ENCODE measurements at regions not wholly inside any gene's neighbourhood (a gene's known extent, or its start where the extent isn't known, plus 50 kb on each side); places are given as distances from the start of the nearest gene placed in this dataset.

DNA sequence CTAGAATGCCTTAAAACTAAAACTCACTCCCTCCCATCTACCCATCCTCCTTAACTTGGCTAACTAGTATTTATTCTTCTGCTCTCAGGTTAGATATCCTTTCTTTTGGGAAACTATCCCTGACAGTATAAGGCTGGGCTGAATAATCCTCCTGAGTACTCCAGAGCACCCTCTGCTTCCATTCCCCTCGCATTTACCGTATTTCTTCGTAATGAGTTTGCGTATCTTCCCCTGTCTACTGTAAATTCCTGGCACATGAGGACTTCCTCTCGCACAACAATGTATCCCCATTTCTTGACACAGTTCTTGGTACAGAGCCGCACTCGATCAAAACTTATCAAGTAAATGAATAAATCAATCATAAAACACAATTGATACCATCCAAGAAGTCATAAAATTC lies 82.9 kb upstream of the AKAP13 start:
- no peak overlapping the region for H3K4me3 Mint-ChIP-seq
- peaks cover 3% of the 10 kb centered on the region for H3K4me1 ChIP-seq (ENCODE audit: control insufficient read depth, insufficient read depth, low read length)
- ATAC-seq (no peak), DNase-seq (no peak)
- TF ChIP-seq, protein P1, sequence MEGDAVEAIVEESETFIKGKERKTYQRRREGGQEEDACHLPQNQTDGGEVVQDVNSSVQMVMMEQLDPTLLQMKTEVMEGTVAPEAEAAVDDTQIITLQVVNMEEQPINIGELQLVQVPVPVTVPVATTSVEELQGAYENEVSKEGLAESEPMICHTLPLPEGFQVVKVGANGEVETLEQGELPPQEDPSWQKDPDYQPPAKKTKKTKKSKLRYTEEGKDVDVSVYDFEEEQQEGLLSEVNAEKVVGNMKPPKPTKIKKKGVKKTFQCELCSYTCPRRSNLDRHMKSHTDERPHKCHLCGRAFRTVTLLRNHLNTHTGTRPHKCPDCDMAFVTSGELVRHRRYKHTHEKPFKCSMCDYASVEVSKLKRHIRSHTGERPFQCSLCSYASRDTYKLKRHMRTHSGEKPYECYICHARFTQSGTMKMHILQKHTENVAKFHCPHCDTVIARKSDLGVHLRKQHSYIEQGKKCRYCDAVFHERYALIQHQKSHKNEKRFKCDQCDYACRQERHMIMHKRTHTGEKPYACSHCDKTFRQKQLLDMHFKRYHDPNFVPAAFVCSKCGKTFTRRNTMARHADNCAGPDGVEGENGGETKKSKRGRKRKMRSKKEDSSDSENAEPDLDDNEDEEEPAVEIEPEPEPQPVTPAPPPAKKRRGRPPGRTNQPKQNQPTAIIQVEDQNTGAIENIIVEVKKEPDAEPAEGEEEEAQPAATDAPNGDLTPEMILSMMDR (IDR thresholded peaks at IDR 0.05), result no peak
- H3K27me3 Mint-ChIP-seq (ENCODE audit: low read depth in 2 of 2), result peaks cover 9% of the 10 kb centered on the region in 2 donors
- H3K4me3 ChIP-seq (ENCODE audit: low read length), result no peak overlapping the region
- no peaks in the 10 kb centered on the region for H3K27me3 ChIP-seq (ENCODE audit: control insufficient read depth, insufficient read depth, low read length)
- no peaks in the 10 kb centered on the region for H3K36me3 ChIP-seq (ENCODE audit: control insufficient read depth, insufficient read depth, low read length)
- H3K27ac Mint-ChIP-seq, result no peak overlapping the region
- H3K9me3 ChIP-seq (ENCODE audit: control insufficient read depth, insufficient read depth, low read length), result no peaks in the 10 kb centered on the region
- no peak overlapping the region for H3K27ac ChIP-seq (ENCODE audit: low read length)
- H3K9me3 Mint-ChIP-seq, result no peaks in the 10 kb centered on the region
- WGBS (ENCODE audit: insufficient coverage), result 94% methylated on average over 7 of the region's 7 CpGs
- peaks cover 10 to 15% of the 10 kb centered on the region in 2 donors for H3K4me1 Mint-ChIP-seq
- no peaks in the 10 kb centered on the region for H3K36me3 Mint-ChIP-seq
- intact Hi-C loops (cut with micrococcal nuclease), result no loop called here

DNA sequence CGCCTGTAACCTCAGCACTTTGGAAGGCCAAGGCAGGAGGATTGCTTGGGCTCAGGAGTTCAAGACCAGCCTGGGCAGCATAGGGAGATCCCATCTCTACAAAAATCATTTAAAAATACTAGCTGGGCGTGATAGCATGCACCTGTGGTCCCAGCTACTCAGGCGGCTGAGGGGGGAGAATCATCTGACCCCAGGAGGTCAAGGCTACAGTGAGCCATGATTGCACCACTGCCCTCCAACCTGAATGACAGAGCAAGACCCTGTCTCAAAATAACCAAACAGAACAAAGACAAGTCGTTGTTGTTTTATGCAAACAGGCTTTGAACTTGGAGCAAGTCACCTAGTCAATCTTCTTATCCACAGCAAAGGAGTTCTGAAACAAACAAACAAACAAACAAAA lies 82.0 kb upstream of the AKAP13 start:
- Mint-ChIP-seq H3K9me3 (no peaks in the 10 kb centered on the region), H3K27me3 (ENCODE audit: low read depth in 2 of 2) (peaks cover 9% of the 10 kb centered on the region in 2 donors), H3K4me1 (peaks cover 10 to 15% of the 10 kb centered on the region in 2 donors), H3K27ac (no peak overlapping the region), H3K36me3 (no peaks in the 10 kb centered on the region), H3K4me3 (no peak overlapping the region)
- ATAC-seq (no peak), DNase-seq (no peak)
- TF ChIP-seq, protein P1 (IDR thresholded peaks at IDR 0.05), result no peak
- Histone ChIP-seq H3K4me1 (ENCODE audit: control insufficient read depth, insufficient read depth, low read length) (peaks cover 3% of the 10 kb centered on the region), H3K4me3 (ENCODE audit: low read length) (no peak overlapping the region), H3K27me3 (ENCODE audit: control insufficient read depth, insufficient read depth, low read length) (no peaks in the 10 kb centered on the region), H3K9me3 (ENCODE audit: control insufficient read depth, insufficient read depth, low read length) (no peaks in the 10 kb centered on the region), H3K36me3 (ENCODE audit: control insufficient read depth, insufficient read depth, low read length) (no peaks in the 10 kb centered on the region), H3K27ac (ENCODE audit: low read length) (no peak overlapping the region)
- WGBS (ENCODE audit: insufficient coverage), result 86% methylated on average over 4 of the region's 4 CpGs
- intact Hi-C loops (cut with micrococcal nuclease), result no loop called here

DNA sequence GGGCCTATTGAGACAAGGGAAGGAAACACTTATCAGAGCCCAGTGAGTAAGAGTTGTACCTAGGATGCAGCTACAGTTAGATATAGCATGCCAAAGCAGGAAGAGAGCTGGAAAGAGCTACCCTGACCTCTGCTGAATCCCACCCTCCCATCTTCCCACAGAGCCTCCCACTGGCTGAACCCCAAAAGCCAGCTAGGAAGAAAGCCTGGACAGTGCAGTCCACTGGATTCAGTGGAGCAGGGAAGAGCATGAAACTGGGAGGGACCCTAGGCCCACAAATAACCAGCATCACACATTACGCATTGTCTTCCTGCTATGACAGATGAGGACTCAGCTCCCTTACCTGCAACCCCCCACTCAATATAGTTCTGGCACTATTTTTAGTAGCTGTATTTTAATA lies 81.5 kb upstream of the AKAP13 start:
- H3K36me3 ChIP-seq (ENCODE audit: control insufficient read depth, insufficient read depth, low read length), result no peaks in the 10 kb centered on the region
- Mint-ChIP-seq H3K4me3 (no peak overlapping the region), H3K4me1 (peaks cover 10 to 15% of the 10 kb centered on the region in 2 donors), H3K36me3 (no peaks in the 10 kb centered on the region), H3K27me3 (ENCODE audit: low read depth in 2 of 2) (peaks cover 9% of the 10 kb centered on the region in 2 donors), H3K9me3 (no peaks in the 10 kb centered on the region), H3K27ac (no peak overlapping the region)
- DNase-seq (no peak), ATAC-seq (no peak)
- H3K27ac ChIP-seq (ENCODE audit: low read length), result no peak overlapping the region
- intact Hi-C loops (cut with micrococcal nuclease), result no loop called here
- TF ChIP-seq, protein P1 (IDR thresholded peaks at IDR 0.05), result no peak
- no peak overlapping the region for H3K4me3 ChIP-seq (ENCODE audit: low read length)
- H3K27me3 ChIP-seq (ENCODE audit: control insufficient read depth, insufficient read depth, low read length), result no peaks in the 10 kb centered on the region
- H3K4me1 ChIP-seq (ENCODE audit: control insufficient read depth, insufficient read depth, low read length), result peaks cover 3% of the 10 kb centered on the region
- H3K9me3 ChIP-seq (ENCODE audit: control insufficient read depth, insufficient read depth, low read length), result no peaks in the 10 kb centered on the region
- WGBS (ENCODE audit: insufficient coverage), result 100% methylated on average over 1 of the region's 1 CpG

DNA sequence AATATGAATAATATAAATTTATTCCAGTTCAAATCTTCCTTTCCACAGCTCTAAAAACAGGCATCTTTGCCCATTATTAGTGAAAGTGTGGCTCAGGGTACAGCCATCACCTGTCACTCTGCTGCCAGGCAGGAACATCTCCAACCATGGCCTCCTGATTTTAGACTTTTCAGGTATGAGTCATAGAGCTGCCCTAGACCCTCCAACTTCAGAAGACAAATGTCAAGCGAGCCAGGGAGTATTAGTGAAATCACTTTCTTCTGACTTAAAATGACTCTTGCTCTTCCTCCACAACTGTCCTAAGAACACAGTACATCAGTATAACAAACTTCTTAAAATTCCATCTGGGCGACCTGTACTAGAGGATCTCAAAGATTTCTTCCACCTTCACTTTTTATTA lies 78.1 kb upstream of the AKAP13 start:
- Histone ChIP-seq H3K27me3 (ENCODE audit: control insufficient read depth, insufficient read depth, low read length) (no peaks in the 10 kb centered on the region), H3K9me3 (ENCODE audit: control insufficient read depth, insufficient read depth, low read length) (no peaks in the 10 kb centered on the region), H3K4me1 (ENCODE audit: control insufficient read depth, insufficient read depth, low read length) (no peaks in the 10 kb centered on the region), H3K27ac (ENCODE audit: low read length) (no peak overlapping the region), H3K4me3 (ENCODE audit: low read length) (no peak overlapping the region), H3K36me3 (ENCODE audit: control insufficient read depth, insufficient read depth, low read length) (no peaks in the 10 kb centered on the region)
- TF ChIP-seq, protein P1 (IDR thresholded peaks at IDR 0.05), result no peak
- WGBS (ENCODE audit: insufficient coverage), result 88% methylated on average over 2 of the region's 2 CpGs
- H3K27ac Mint-ChIP-seq, result no peak overlapping the region
- H3K4me1 Mint-ChIP-seq, result peaks cover 0 to 4% of the 10 kb centered on the region in 2 donors
- H3K27me3 Mint-ChIP-seq (ENCODE audit: low read depth in 2 of 2), result peaks cover 0 to 4% of the 10 kb centered on the region in 2 donors
- no peak for DNase-seq
- no peaks in the 10 kb centered on the region for H3K36me3 Mint-ChIP-seq
- H3K9me3 Mint-ChIP-seq, result no peaks in the 10 kb centered on the region
- ATAC-seq, result no peak
- intact Hi-C loops (cut with micrococcal nuclease), result no loop called here
- no peak overlapping the region for H3K4me3 Mint-ChIP-seq
